Thoracic aorta (tissue), 2 donors: ENCODE measurements at regions not wholly inside any gene's neighbourhood (a gene's known extent, or its start where the extent isn't known, plus 50 kb on each side); places are given as distances from the start of the nearest gene placed in this dataset.

ENCODE experiments used
- ATAC-seq: fragments of 150-250 bp; one replicate; pipeline ENCODE4 v1.8.0; 2017; ENCODE audit warnings: low read depth; ENCODE audit not compliant: insufficient number of reproducible peaks, low FRiP score
- DNase-seq: peaks from one replicate; pipeline ENCODE4 v3.0.0-alpha.2; 2020; ENCODE audit warnings: low spot score
- H3K27ac ChIP-seq, 2 donors: fragments of 200-600 bp; sonication (generic); 1 replicate in 1 of 2; 2 replicates in 1 of 2; pipeline ENCODE4 v1.5.1; 2016; ENCODE audit warnings: mild to moderate bottlenecking in 2 of 2, moderate library complexity in 2 of 2
- H3K27me3 ChIP-seq: fragments of 200-600 bp; sonication (generic); replicated peaks from 2 replicates; pipeline ENCODE4 v1.6.0; 2016; ENCODE audit warnings: mild to moderate bottlenecking; ENCODE audit not compliant: insufficient read depth
- H3K36me3 ChIP-seq: fragments of 200-600 bp; sonication (generic); one replicate; pipeline ENCODE4 v1.5.1; 2016
- H3K4me1 ChIP-seq, 2 donors: fragments of 200-600 bp; sonication (generic); 1 replicate in 1 of 2; 2 replicates in 1 of 2; pipeline versions ENCODE4 v1.5.1 to v1.6.0; 2016; ENCODE audit warnings: low read depth in 2 of 2, mild to moderate bottlenecking in 1 of 2; ENCODE audit not compliant: control insufficient read depth in 1 of 2
- H3K4me3 ChIP-seq: fragments of 200-600 bp; sonication (generic); 2 replicates; pipeline ENCODE4 v1.5.1; 2016; ENCODE audit warnings: mild to moderate bottlenecking
- H3K9me3 ChIP-seq: fragments of 200-600 bp; sonication (generic); 2 replicates; pipeline ENCODE4 v1.5.1; 2016
- CTCF ChIP-seq: fragments of 200-600 bp; sonication (generic); IDR thresholded peaks from one replicate; pipeline ENCODE4 v1.5.1; 2019; ENCODE audit warnings: antibody characterized with exemption

- Histone ChIP-seq H3K27me3 (no peaks in the 10 kb centered on the region), H3K4me3 (no peak overlapping the region), H3K36me3 (no peaks in the 10 kb centered on the region), H3K9me3 (no peaks in the 10 kb centered on the region), H3K4me1 (peaks cover 0 to 21% of the 10 kb centered on the region in 2 donors), H3K27ac (no peak overlapping the region)
- TF ChIP-seq CTCF: no peak
- ATAC-seq (no peak), DNase-seq (no peak)
Observed at GRCh38 chr22:27306771-27307170, 494.8 kb downstream of the MN1 start.

- Histone ChIP-seq H3K27me3 (no peaks in the 10 kb centered on the region), H3K27ac (no peak overlapping the region), H3K4me1 (peaks cover 5 to 31% of the 10 kb centered on the region in 2 donors), H3K9me3 (no peaks in the 10 kb centered on the region), H3K4me3 (no peak overlapping the region), H3K36me3 (no peaks in the 10 kb centered on the region)
- TF ChIP-seq CTCF: no peak
- no peak for DNase-seq
- no peak for ATAC-seq
Observed at GRCh38 chr22:27307545-27308247, 493.9 kb downstream of the MN1 start.

GRCh38 chr22:27308513-27308912 is 493.0 kb downstream of the MN1 start:
- no peak overlapping the region for H3K4me3 ChIP-seq
- peaks cover 12 to 39% of the 10 kb centered on the region in 2 donors for H3K4me1 ChIP-seq
- no peak for ATAC-seq
- no peaks in the 10 kb centered on the region for H3K27me3 ChIP-seq
- no peaks in the 10 kb centered on the region for H3K9me3 ChIP-seq
- DNase-seq: no peak
- H3K27ac ChIP-seq: no peak overlapping the region
- TF ChIP-seq CTCF: no peak
- no peaks in the 10 kb centered on the region for H3K36me3 ChIP-seq

GRCh38 chr22:27309697-27310096 is 491.9 kb downstream of the MN1 start:
- Histone ChIP-seq H3K9me3 (no peaks in the 10 kb centered on the region), H3K4me3 (no peak overlapping the region)

More at GRCh38 chr22:27309697-27310096, 491.9 kb downstream of the MN1 start:
- DNase-seq (no peak), ATAC-seq (no peak)
- peaks cover 12 to 51% of the 10 kb centered on the region in 2 donors for H3K4me1 ChIP-seq
- H3K27ac ChIP-seq: no peak overlapping the region
- TF ChIP-seq CTCF: no peak
- H3K27me3 ChIP-seq: no peaks in the 10 kb centered on the region
- no peaks in the 10 kb centered on the region for H3K36me3 ChIP-seq
